D341Med (cell line): ENCODE measurements at regions not wholly inside any gene's neighbourhood (a gene's known extent, or its start where the extent isn't known, plus 50 kb on each side); places are given as distances from the start of the nearest gene placed in this dataset.

Experiments used
- DNase-seq: peaks from one replicate; pipeline ENCODE4 v3.0.0; 2012; ENCODE audit warnings: low spot score

DNA sequence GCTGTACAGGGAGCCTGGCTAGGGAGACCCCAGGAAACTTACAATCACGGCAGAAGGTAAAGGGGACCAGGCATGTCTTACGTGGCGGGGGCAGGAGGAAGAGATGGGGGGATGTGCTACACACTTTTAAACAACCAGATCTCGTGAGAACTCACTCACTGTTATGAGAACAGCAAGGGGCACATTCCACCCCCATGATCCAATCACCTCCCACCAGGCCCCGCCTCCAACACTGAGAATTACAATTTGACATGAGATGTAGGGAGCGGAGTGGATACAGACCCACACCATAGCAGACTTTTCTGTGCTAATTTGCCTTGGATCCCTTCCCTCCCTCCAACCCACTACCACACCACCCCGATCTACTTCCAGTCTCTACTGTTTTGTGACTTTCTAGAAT, 106.7 kb upstream of the PEG3 start:
- DNase-seq: no peak

DNA sequence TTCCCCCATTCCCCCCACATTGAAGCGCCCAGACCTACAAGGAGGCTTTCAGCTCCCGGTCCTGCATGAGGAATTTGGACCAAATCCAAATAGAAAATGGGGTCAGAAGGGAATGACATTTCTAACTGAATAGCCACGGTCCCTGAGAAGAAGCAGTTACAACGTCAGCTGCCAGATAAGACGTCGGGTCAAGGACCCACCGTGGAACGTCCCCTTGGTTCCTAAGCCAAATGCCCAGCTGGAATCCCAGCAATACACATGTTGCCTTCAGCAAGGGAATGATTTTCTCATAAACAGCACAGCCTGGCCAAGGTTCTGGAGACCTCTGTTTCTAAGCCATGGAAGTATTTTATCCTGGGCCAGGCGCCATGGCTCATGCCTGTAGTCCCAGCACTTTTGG, 109.1 kb upstream of the PEG3 start:
- no peak for DNase-seq

DNA sequence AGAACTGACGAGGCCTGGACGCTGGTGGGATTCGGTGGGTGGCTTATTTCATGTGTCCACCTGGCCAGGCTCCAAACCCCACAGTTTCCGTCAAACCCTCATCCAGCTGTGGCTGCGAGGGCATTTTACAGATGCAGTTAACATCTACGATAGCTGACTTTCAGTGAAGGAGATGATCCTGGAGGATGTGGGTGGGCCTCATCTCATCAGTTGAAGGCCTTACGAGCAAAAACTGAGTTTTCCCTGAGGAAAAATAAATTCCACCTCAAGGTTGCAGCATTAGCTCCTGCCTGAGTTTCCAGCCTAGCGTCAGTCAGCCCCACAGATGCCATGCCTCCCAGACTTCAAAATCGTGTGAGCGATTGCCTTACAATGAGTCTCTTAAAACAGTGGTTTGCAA, 111.1 kb upstream of the PEG3 start:
- no peak for DNase-seq

DNA sequence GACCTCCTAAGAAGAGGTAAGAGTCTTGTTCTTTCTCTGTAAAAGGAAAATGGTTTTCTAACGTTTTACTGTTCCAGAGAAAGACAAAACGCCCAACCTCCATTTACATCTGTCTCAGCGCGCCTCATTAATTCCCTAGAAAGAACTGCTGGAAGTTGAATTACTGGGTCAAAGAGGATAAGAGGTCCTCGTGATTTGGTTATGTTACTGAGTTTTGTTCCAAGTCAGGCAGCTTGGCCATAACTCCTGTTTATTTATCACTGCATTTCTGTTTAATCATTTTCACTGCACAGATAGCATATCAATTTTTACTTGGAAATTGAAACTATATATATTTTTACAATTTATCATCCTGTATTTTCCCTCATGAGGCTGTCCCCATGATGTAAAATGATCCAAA, 112.9 kb upstream of the PEG3 start:
- DNase-seq: no peak

DNA sequence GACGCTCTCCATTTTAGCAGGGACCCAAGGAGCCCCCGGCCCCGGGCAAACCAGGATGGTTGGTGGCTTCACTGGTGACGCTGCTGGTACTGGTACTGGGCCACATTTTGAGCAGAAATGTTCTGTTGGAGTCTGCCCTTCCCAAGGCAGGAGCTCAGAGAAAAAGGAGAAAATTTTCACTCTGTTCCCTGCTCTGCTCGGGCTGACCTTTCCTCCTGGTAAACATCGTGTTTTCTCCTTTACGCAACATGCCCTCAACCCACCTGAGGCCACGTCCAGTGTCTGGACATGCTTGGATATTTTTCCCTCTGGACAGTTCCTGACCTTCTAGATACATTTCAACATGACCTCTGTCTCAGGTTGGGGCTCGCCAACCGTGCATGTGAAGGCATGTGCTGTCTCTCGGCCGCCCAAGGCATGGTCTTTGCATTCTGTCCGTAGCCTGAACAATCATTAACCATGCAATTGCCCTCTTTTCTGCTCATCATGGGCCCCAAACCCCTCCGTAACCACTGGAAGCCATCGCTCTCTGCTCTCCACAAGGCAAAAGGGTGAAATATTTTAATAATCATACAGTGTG, 115.2 kb upstream of the PEG3 start:
- no peak for DNase-seq

DNA sequence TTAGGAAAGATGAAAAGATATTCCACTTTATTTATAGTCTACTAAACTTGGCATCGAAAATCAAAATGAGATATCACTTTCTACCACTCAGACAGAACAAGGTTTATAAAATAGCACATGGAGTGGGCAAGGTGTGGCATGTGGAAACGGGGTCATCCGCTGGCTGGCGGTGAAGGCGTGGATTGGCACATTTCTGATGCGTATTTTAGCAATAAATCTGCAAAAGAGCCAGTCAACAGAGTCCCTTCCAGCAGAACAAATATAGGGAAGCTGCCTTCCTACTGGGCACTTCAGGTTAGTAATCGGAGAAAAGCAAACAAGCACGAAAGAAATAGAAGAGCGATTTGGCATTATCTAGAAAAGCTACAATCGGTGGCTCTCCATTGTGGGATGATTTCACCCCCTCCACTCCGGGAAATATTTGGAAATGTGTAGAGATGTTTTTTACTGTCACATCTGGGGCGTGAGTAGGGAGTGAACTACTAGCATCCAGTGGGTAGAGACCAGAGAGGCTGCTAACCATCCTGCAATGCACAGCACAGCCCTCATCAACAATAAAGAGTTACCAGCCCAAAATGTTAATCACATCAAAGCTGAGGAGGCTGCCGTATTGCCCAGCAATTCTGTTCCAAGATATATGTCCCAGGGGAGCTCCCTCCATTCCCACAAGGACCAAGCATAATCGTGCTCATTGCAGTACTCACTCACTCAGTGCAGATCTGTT, 116.1 kb upstream of the PEG3 start:
- no peak for DNase-seq

DNA sequence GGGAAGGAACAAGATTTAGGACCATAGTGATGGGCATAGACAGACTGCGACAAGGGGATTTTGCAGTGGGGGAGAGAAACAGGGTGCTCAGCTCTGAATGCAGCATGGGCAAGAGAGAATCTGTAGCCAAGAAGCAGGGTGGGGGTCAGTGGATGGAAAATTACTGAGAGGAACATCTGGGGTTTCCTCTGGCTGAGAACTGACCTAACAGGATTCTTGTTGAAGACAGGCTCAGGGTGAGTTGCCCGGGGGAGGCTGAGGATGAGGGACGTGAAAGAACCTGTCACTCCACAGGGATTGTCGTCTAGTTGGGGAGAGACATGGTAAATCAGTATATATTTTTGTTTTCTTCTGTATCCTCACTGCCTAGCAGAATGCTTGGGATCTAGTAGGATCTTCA, 118.7 kb upstream of the PEG3 start:
- no peak for DNase-seq

DNA sequence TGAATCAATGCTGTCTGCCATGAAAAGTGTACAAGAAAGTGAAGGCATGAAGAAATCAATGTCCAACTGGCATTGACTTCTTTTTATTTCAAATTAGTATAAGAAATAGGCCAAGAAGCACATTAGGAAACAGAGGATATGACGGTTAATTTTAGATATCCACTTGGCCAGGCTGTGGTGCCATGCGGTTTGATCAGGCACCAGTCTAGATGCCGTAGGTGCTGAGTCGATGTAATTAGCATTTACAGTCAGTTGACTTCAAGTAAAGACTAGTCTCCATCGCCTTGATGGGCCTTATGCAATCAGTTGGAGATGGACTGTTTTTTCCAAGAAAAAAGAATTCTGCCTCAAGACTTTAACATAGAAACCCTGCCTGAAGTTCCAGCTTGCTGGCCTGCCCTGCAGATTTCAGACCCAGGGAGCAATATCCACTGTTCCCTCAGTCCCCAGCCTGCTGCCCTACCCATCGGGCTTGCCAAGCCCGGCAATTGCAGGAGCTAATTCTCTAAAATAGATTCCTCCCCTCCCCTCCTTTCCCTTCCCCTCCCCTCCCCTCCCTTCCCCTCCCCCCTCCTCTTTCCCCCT, 120.5 kb upstream of the PEG3 start:
- DNase-seq: no peak

DNA sequence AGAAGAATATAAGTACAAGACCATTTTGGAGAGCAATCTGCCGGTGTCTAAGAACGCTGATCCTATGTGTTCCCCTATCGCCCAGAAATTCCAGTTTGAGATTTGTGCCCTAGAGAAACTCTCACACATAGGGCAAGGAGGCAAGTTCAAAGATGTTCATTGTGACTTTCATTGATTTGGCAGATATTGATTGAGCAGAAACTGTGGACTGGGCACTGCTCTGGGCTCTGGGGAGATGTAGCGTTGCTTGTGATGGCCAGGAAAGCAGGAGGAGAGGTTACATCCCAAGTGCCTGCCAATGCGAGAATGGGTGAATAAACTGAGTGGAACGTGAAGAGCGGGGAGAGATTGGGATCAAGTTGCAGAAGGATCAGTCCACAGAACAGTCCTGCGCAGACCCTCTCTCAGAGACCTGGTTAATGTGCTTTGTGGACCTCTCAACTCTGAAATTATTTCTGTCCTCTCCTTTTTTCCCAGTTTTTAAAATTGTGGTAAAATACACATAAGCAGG, 123.9 kb upstream of the PEG3 start:
- DNase-seq: no peak

DNA sequence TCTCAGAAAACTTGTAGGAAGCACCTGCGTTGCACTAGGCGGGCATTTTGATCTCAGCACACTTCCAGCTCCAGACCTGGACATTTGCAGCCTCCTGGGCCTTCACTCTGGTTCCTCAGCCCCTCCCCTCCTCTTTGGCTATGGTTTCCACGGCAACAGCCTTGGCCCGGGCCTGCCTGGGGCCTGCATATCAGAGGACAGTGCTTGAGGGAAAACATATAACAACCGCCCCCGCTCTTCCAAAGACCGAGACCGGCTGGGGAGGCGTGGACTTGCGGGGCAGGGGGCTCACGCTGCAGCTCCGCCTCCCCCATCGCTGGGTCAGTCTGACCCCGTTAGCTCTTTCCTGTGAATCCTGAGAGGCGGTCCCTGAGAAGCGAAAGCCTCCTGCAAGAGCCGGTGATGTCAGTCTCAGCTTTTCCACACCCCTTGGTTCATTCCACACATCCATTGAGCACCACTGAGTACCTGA, 125.7 kb upstream of the PEG3 start:
- no peak for DNase-seq

DNA sequence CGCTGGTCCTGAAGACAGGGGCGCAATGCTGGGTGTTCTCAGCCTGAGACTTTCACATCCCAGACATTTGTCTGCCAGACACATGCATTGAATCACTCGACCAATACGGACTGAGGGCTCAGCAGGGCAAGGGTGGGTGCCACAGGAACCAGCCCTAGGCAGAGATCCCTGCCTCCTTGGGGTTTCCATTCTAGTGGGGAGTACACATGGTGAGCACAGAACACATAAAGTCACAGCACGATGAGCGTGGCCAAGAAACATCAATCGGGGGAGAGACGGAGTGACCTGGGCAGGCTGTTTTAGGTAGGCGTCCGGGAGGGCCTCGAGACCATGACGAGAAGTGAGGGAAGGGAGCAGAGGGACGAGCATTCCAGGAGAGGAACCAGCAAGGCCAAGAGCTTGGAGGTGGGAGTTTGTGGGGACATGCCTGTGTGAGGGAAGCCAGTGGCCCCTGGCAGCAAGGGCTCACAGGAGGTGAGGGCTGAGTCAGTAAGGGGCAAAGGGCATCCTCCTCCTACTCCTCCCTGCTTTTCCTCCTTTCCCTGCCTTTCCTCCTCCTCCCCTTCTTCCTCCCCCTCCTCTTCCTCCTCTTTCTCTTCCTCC, 126.3 kb upstream of the PEG3 start:
- DNase-seq: no peak

DNA sequence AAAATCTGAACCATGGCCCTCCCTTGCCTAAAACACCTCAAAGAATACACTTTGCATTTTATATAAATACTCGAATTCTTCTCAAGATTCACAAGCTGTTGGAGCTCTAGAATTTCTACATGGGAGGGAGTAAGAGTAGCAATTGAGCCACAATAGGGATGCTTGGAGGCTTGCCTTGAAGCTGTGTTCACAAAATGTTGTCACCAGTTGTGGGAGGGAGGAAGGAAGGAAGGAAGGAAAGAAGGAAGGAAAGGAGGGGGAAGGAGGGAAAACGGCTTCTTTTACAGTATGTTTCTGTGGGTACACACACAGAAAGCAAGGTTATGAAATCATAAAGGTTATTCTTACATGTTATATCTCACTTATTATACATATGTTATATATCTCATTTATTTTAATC, 128.6 kb upstream of the PEG3 start:
- no peak for DNase-seq

DNA sequence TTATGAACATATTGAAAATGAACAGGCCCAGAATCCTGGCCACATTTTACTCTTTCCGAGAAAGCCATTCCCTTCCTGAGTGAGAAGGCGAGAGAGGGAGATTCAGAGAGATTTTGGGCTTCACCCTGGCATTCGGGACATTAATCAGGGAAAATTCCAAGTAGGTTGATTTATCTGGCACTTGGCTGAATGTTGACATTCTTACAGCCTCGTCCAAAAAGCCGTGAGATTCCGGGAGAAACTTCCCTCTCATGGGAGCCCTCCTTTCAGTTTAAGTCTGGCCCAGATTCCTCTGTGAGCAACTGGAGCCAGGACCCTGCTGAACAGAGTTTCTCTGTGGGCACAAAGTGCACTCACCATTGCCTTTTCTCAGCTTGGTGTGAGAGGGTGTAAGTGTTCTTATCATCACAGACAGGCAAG, 129.2 kb upstream of the PEG3 start:
- DNase-seq: no peak

DNA sequence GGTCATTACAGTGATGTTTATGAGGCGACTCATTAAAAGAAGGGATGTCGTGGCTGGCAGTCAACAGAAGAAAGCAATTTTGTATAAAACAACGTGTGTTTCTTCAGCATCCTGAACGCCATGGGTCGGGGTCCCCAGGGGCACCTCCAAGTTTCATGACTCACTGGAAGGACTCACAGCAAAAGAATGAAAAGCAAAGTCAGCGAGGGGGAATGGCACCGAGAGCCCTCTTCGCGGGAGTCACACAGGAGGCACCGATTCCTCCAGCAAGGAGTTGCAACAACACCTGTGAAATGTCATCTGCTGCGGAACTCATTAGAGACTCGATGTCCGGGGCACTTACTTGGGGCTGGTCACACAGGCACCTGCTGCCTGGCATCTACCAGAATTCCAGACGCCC, 130.7 kb upstream of the PEG3 start:
- no peak for DNase-seq

DNA sequence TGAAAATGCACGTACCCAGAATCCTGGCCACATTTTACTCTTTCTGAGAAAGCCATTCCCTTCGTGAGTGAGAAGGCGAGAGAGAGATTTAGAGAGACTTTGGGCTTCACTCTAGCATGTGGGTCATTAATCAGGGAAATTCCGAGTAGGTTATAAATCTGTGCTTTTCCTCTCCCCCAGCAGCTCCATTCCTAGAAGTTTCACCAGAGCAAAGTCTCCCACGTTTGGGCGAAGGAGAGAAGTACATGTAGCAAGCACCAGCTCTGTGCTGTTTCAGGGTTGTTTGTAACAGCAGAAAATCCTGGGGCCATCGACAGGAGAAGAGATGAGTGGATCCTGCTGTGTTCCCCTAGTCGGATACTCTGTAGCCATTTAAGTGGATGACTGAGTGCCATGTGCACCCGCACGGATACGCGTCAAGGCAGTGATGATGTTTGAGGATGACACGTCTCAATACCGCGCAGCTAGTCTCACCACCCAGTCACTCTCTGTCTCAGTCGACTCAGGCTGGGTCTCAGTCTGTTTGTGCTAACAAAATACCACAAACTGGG, 131.8 kb upstream of the PEG3 start:
- DNase-seq: no peak

DNA sequence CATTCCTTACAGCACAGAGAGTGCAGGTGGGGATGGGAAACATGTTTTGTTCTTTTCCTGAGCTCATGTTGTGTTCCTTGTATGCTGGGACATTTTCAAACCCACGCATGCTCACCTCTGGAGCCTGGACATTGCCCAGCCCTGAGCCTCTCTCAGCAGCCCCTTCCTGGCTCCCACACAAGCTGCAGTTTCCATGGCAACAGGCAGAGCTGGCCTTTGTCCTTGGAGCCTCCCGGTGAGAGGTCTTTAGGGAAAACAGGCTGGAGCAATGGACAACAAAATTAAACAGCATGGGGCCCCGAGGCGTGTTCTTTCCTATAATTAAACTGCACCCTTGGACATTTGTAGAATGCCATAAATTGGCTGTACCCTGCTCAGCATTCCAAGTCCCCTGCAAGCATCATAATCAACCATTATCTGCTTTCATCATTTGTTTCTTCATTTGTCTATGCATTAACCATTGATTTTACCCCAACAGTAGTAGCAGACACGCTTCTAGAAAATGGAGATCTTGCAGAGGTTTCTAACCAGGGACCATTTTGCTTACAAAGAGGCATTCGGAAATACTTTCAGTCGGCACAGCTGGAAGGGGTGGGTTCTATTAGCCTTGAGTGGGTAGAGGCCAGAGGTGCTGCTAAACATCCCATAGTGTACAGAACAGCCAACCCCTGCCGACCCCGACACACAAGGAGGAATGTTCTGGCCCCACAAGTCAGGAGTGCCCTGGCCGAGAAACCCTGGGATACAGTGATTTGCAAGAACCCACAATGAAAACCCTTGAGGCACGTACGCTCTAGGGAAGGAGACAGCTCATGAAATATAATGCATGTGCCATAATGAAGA, 133.4 kb upstream of the PEG3 start:
- no peak for DNase-seq

DNA sequence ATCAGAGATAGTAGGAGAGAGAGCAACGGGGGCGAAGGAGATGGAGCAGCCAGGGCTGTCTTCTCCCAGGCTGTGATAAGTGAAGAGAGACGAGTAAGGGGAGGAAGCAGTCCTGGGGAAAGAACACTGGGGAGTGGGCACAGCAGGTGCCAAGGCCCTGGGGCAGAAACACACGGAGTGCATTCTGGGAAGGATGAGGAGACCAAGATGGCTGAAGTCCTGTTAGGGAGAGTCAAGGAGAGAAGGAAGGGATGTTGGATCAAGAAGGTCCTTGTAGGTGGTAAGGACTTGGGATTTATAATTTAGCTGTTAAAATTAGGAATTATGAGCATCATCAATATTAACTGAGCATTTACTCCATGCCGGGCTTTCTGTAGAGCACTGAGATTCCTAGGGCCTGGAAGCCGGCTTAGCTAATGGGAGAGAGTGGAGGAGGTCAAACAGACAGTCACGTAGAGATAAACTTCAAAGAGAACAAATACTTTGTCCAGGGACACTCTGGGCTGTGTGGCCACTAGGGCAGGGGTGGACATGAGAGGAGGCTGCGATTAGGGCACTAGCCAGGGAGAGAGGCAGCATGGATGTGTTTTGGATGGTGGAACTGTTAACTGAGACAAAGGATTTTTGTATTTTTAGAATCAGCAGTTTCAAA, 134.2 kb upstream of the PEG3 start:
- DNase-seq: no peak

DNA sequence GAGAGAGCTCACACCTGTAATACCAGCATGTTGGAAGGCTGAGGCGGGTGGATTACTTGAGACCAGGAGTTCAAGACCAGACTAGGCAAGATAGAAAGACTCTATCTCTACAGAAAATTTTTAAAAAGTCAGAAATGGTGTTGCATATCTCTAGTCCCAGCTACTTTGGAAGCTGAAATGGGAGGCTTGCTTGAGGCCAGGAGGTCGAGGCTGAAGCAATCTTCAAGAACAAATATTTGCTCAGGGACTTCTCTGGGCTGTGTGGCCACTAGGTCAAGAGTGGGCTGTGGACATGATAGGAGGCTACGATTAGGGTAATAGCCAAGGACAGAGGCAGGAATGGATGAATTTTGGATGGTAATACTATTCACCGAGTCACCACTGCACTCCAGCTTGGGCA, 135.8 kb upstream of the PEG3 start:
- no peak for DNase-seq

DNA sequence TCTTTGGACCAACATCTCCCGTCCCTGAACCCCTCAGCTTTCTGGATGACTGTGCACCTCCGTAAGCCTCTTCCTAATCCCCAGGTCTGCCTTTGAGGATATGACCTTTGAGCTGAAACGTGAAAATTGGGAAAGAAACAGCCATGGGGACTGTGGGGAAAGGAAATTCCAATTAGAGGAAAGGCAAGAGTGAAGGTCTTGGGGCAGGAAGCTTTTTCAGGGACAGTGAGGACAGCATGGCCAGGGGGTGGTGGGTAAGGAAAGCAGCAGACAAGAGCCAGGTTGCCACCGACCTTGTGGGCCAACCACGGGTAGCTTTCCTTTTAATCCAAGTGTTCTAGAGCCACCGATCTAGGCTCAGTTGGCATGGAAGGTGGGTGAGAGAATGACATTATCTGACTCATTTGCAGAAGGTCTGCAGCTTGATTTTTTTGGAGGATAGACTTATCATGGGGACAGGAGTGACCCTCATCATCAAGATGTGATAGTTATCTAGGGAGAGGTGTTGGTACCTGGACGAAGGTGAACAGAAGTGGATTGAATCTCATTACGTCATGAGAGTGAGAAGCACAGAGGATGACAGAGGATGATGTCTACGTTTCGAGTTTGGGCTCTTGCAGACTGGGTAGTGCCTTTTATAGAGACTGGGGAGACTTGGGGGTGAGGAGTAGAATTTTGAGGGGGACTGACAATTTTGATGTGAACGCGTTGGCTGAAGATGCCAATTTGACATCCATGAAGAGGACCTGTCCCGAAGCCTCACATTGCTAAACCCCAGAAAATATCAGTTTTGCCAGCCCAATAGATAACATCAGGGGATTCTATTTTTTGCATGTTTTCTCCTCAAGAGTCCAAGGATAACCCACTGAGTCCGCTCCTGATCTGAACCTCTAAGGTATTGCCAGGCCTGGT, 136.7 kb upstream of the PEG3 start:
- no peak for DNase-seq

DNA sequence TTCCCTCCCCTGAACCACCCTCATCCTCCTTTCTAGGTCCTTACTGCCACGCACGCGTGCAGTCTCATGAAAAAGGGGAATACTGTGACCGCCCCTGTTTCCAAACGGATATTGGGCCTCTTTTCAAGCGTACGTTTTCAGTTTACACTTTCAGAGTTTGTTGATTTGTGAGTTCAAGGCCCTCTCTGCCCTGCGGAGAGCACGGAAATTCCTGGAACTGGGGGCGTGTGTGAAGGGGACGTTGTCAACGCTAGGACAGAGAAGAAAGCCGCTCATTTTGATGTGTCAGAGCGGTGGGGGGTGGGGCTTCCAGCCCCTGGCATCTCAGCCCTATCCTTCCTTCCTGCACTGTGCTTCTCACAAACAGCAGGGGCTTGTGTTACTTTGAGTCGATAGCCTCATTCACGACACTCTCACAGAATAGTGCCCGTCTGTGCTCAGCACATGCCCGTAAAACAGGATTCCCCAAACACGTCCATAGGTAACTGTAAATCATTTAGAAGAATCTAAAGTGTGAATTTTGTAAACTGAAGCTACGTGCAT, 137.6 kb upstream of the PEG3 start:
- no peak for DNase-seq
